Pancreas (tissue), 10 donors: ENCODE measurements at regions not wholly inside any gene's neighbourhood (a gene's known extent, or its start where the extent isn't known, plus 50 kb on each side); places are given as distances from the start of the nearest gene placed in this dataset.

Source experiments
- ATAC-seq, 4 donors: fragments of 200-7000 bp; cut with Tn5 transposase; one replicate each; pipeline versions ENCODE4 v1.8.0 to v1.9.1; 2020; ENCODE audit warnings: mild to moderate bottlenecking in 4 of 4, moderate library complexity in 4 of 4
- DNase-seq, 6 donors: peaks; one replicate each; pipeline ENCODE4 v3.0.0-alpha.2; 2020
- FAIRE-seq: peaks from 2 replicates; lab custom pipeline; 2012; peaks lifted over from hg19 to GRCh38; lab: Jason Lieb, UNC
- H3K27ac ChIP-seq, 4 donors: fragments of 200-600 bp; sonication (generic); 1 replicate in 3 of 4; 2 replicates in 1 of 4; pipeline versions ENCODE4 v1.5.0 to v1.8.0; 2020
- H3K27me3 ChIP-seq, 4 donors: fragments of 200-600 bp; one replicate each; pipeline ENCODE4 v1.8.0; 2021
- H3K36me3 ChIP-seq, 3 donors: fragments of 200-600 bp; sonication (generic) in 1 of 3; one replicate each; pipeline versions ENCODE4 v1.5.0 to v1.8.0; 2020 to 2021
- H3K4me1 ChIP-seq, 3 donors: fragments of 200-600 bp; one replicate each; pipeline ENCODE4 v1.8.0; 2021
- H3K4me3 ChIP-seq, 4 donors: fragments of 200-600 bp; sonication (generic) in 2 of 4; one replicate each; pipeline versions ENCODE4 v1.5.0 to v1.8.0; 2020 to 2021
- H3K9me3 ChIP-seq, 4 donors: fragments of 200-600 bp; one replicate each; pipeline ENCODE4 v1.8.0; 2021
- WGBS, 2 donors: extraction: QIAGEN DNeasy Blood & Tissue Kit; methylation state at CpG; one replicate each; pipeline ENCODE4 v1.1.7; 2013; 5-methylcytosine and 5-hydroxymethylcytosine counted together
- intact Hi-C, 3 donors: fragments of 100-400 bp; cut with DNase I; formaldehyde crosslinking; loops; one replicate each; pipeline versions ENCODE4 v1.11.1 to v1.14.2; 2022
- TF ChIP-seq, protein P1 (sequence below), 4 donors: fragments of 200-600 bp; sonication (generic) in 3 of 4; IDR thresholded peaks; one replicate each; pipeline versions ENCODE4 v1.5.0 to v1.8.0; 2021; ENCODE audit warnings: antibody characterized with exemption in 4 of 4
- donor health status: healthy with polysubstance abuse.
- donor health status: DM: no; HTN: no; CAD: no; lungs with moderate emphysema.
- donor health status: DM: no; HTN: no; CAD: no.
- donor health status: control.
- donor health status: control.
- donor health status: Bipolar disorder and iron deficiency.
- donor health status: DM: yes; HTN: yes; CAD: no.
- donor health status: DM: no; HTN: no; CAD: no.
- donor health status: DM: no; HTN: no; CAD: no.
- donor health status: DM: yes; HTN: yes; CAD: no.

DNA sequence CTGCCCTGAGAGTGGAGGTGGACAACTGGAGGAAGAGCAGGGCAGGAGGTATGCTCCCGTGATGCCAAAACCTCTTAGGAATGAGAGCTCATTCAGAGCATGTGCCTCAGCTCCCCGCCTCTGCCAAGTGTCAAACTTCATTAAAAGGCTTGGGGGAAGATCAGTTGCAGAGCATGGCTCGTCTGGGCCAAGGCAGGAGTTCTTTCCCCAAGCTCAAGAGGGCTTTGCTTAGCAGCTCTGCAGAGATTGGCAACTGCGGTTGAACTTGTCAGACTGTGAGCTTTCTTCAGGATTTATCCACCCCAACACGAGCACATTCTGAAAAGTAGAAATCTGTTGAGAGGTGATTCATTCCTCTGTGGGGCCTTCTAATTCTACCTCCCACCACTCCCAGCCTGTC, 248.1 kb downstream of the HS3ST3A1 start:
- Histone ChIP-seq H3K27me3 (no peaks in the 10 kb centered on the region), H3K36me3 (no peaks in the 10 kb centered on the region), H3K27ac (no peak overlapping the region), H3K9me3 (no peaks in the 10 kb centered on the region), H3K4me1 (no peaks in the 10 kb centered on the region), H3K4me3 (no peak overlapping the region)
- TF ChIP-seq, protein P1, sequence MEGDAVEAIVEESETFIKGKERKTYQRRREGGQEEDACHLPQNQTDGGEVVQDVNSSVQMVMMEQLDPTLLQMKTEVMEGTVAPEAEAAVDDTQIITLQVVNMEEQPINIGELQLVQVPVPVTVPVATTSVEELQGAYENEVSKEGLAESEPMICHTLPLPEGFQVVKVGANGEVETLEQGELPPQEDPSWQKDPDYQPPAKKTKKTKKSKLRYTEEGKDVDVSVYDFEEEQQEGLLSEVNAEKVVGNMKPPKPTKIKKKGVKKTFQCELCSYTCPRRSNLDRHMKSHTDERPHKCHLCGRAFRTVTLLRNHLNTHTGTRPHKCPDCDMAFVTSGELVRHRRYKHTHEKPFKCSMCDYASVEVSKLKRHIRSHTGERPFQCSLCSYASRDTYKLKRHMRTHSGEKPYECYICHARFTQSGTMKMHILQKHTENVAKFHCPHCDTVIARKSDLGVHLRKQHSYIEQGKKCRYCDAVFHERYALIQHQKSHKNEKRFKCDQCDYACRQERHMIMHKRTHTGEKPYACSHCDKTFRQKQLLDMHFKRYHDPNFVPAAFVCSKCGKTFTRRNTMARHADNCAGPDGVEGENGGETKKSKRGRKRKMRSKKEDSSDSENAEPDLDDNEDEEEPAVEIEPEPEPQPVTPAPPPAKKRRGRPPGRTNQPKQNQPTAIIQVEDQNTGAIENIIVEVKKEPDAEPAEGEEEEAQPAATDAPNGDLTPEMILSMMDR (IDR thresholded peaks at IDR 0.05): no peak
- no peak for FAIRE-seq
- no peak for DNase-seq
- ATAC-seq: no peak
- intact Hi-C loops: no loop called here
- 58% methylated on average over 5 of the region's 5 CpGs for whole genome bisulfite sequencing, 2 donors

- TF ChIP-seq, protein P1 (IDR thresholded peaks at IDR 0.05): no peak
- ATAC-seq: no peak
- no peaks in the 10 kb centered on the region for H3K9me3 ChIP-seq
- no peak for FAIRE-seq
- H3K4me1 ChIP-seq: no peaks in the 10 kb centered on the region
- intact Hi-C loops: no loop called here
- no peak overlapping the region for H3K27ac ChIP-seq
- 70 to 74% methylated on average over 10 of the region's 10 CpGs for WGBS, 2 donors
- no peaks in the 10 kb centered on the region for H3K36me3 ChIP-seq
- no peak for DNase-seq
- H3K4me3 ChIP-seq: no peak overlapping the region
- H3K27me3 ChIP-seq: no peaks in the 10 kb centered on the region
Measured at GRCh38 chr17:13352747-13353415, 248.8 kb downstream of the HS3ST3A1 start.

DNA sequence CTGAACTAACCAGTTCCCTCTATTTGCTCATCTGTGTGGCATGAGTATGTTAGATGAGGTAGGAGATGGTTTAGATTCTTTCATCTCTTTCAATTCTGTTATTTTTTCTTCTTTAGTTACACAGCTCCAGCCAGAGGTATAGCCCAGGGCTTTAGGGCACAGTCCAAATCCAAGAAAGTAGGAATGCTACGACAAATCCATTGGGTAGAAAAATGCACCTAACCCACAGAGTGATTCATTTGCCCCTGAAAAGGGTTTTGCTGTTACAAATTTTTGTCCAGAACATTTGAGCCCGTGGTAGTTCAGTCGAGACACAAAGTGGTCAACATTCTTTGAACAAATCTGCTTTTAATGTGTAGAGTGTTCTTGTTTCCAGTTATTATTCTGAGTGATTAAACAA, 250.7 kb downstream of the HS3ST3A1 start:
- ATAC-seq (no peak), FAIRE-seq (no peak), DNase-seq (no peak)
- no peaks in the 10 kb centered on the region for H3K27me3 ChIP-seq
- H3K9me3 ChIP-seq: no peaks in the 10 kb centered on the region
- intact Hi-C loops: no loop called here
- H3K4me1 ChIP-seq: no peaks in the 10 kb centered on the region
- no peak overlapping the region for H3K4me3 ChIP-seq
- no peaks in the 10 kb centered on the region for H3K36me3 ChIP-seq
- H3K27ac ChIP-seq: no peak overlapping the region
- TF ChIP-seq, protein P1 (IDR thresholded peaks at IDR 0.05): no peak
- WGBS, 2 donors: 58 to 66% methylated on average over 3 of the region's 3 CpGs

GRCh38 chr17:13350466-13350865, 251.3 kb downstream of the HS3ST3A1 start:
- DNase-seq (no peak), FAIRE-seq (no peak), ATAC-seq (no peak)
- Histone ChIP-seq H3K36me3 (no peaks in the 10 kb centered on the region), H3K27me3 (no peaks in the 10 kb centered on the region), H3K4me1 (no peaks in the 10 kb centered on the region), H3K27ac (no peak overlapping the region), H3K9me3 (no peaks in the 10 kb centered on the region), H3K4me3 (no peak overlapping the region)
- TF ChIP-seq, protein P1 (IDR thresholded peaks at IDR 0.05): no peak
- intact Hi-C loops: no loop called here
- WGBS, 2 donors: 70% methylated on average over 9 of the region's 9 CpGs

DNA sequence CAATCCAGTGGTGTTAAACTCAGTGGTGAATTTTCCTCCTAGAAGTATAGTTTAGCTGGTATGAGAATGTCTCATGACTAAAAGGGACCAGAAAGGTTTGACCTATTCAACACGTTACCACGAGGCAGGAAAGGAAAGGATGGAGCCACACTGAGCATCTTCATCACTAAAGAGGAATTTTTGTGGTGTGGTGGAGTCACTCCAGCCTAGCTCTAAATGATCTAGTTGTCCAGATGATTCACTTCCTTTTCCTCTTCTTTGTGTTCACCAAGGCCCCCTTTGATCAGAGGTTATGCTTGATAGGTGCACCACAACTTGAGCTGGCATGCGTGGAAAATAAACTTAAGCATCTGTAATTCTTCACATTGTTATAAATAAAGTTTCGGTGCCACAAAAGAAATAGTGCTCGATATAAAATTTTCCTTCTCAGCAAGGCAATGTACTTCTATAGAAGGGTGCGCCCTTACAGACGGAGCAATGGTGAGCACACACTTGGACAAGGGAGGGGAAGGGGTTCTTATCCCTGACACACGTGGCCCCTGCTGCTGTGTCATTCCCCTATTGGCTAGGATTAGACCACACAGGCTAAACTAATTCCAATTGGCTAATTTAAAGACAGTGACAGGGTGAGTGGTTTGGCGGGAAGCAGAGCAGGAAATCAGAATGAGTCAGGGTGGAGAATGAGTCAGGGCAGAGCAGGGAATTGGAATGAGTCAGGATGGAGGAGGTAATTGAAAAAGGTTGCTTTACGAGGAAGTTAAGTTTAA, 254.6 kb downstream of the HS3ST3A1 start:
- Histone ChIP-seq H3K36me3 (no peaks in the 10 kb centered on the region), H3K9me3 (no peaks in the 10 kb centered on the region), H3K27me3 (no peaks in the 10 kb centered on the region), H3K4me3 (no peak overlapping the region), H3K27ac (peak overlapping the region in 1 of 4 donors; percentile 33), H3K4me1 (no peaks in the 10 kb centered on the region)
- ATAC-seq (peak in 2 of 4 donors; percentile 30 to 75), DNase-seq (no peak), FAIRE-seq (no peak)
- WGBS, 2 donors: 70 to 88% methylated on average over 10 of the region's 10 CpGs
- TF ChIP-seq, protein P1 (IDR thresholded peaks at IDR 0.05): no peak
- intact Hi-C loops: no loop called here
